Cardiac muscle cell (in vitro differentiated cells and primary cell): ENCODE measurements at regions not wholly inside any gene's neighbourhood (a gene's known extent, or its start where the extent isn't known, plus 50 kb on each side); places are given as distances from the start of the nearest gene placed in this dataset.

Source experiments
- DNase-seq, 2 donors: peaks; one replicate each; pipeline versions ENCODE4 v3.0.0 to v3.0.0-alpha.2; 2010 to 2017; ENCODE audit warnings: low read depth in 1 of 2, low spot score in 1 of 2
- H3K27ac ChIP-seq: fragments of 200-600 bp; sonication (generic); 2 replicates; pipeline ENCODE4 v1.5.1; 2016
- H3K27me3 ChIP-seq: fragments of 200-600 bp; sonication (generic); 2 replicates; pipeline ENCODE4 v1.6.0; 2016; ENCODE audit warnings: control low read depth
- H3K36me3 ChIP-seq: fragments of 200-600 bp; sonication (generic); 2 replicates; pipeline ENCODE4 v1.5.1; 2016; ENCODE audit warnings: control low read depth
- H3K4me1 ChIP-seq: fragments of 200-600 bp; sonication (generic); 2 replicates; pipeline ENCODE4 v1.8.1; 2017; ENCODE audit warnings: low read depth, mild to moderate bottlenecking, mixed run types
- H3K4me3 ChIP-seq: fragments of 200-600 bp; sonication (generic); 2 replicates; pipeline ENCODE4 v1.5.1; 2016; ENCODE audit warnings: mild to moderate bottlenecking
- H3K9me3 ChIP-seq: fragments of 200-600 bp; sonication (generic); 2 replicates; pipeline ENCODE4 v1.5.1; 2017; ENCODE audit warnings: low read depth, mild to moderate bottlenecking, control low read depth
- CTCF ChIP-seq: IDR thresholded peaks from 2 replicates; pipeline ENCODE4 v1.5.1; 2012; ENCODE audit warnings: low read depth, mild to moderate bottlenecking, low read length

GRCh38 chr13:83815598-83815997 is 66.7 kb downstream of the SLITRK1 start:
- H3K4me3 ChIP-seq = no peak overlapping the region
- no peaks in the 10 kb centered on the region for H3K27me3 ChIP-seq
- H3K36me3 ChIP-seq = no peaks in the 10 kb centered on the region
- H3K9me3 ChIP-seq = no peaks in the 10 kb centered on the region
- no peak for DNase-seq
- no peaks in the 10 kb centered on the region for H3K4me1 ChIP-seq
- H3K27ac ChIP-seq = no peak overlapping the region
- no peak for TF ChIP-seq CTCF

- H3K27me3 ChIP-seq = no peaks in the 10 kb centered on the region
- no peak overlapping the region for H3K4me3 ChIP-seq
- no peaks in the 10 kb centered on the region for H3K4me1 ChIP-seq
- no peak overlapping the region for H3K27ac ChIP-seq
- no peaks in the 10 kb centered on the region for H3K9me3 ChIP-seq
- DNase-seq = no peak
- H3K36me3 ChIP-seq = no peaks in the 10 kb centered on the region
- no peak for TF ChIP-seq CTCF
These were observed 72.1 kb downstream of the SLITRK1 start for GRCh38 chr13:83810136-83810535.

GRCh38 chr13:83804356-83804962 is 77.8 kb downstream of the SLITRK1 start:
- Histone ChIP-seq H3K27me3 (no peaks in the 10 kb centered on the region), H3K9me3 (no peaks in the 10 kb centered on the region), H3K4me3 (no peak overlapping the region), H3K4me1 (no peaks in the 10 kb centered on the region), H3K36me3 (no peaks in the 10 kb centered on the region), H3K27ac (no peak overlapping the region)
- TF ChIP-seq CTCF = no peak
- DNase-seq = no peak

GRCh38 chr13:83798731-83799130 is 83.5 kb downstream of the SLITRK1 start:
- Histone ChIP-seq H3K27me3 (no peaks in the 10 kb centered on the region), H3K4me1 (no peaks in the 10 kb centered on the region), H3K36me3 (no peaks in the 10 kb centered on the region), H3K9me3 (no peaks in the 10 kb centered on the region), H3K4me3 (no peak overlapping the region), H3K27ac (no peak overlapping the region)
- no peak for TF ChIP-seq CTCF
- peak in 1 of 2 donors; percentile 12 for DNase-seq

- H3K9me3 ChIP-seq = no peaks in the 10 kb centered on the region
- no peaks in the 10 kb centered on the region for H3K27me3 ChIP-seq
- TF ChIP-seq CTCF = no peak
- H3K27ac ChIP-seq = no peak overlapping the region
- no peak overlapping the region for H3K4me3 ChIP-seq
- DNase-seq = no peak
- no peaks in the 10 kb centered on the region for H3K4me1 ChIP-seq
- no peaks in the 10 kb centered on the region for H3K36me3 ChIP-seq
These were observed 85.9 kb downstream of the SLITRK1 start for GRCh38 chr13:83796364-83796763.

- Histone ChIP-seq H3K36me3 (no peaks in the 10 kb centered on the region), H3K27me3 (no peaks in the 10 kb centered on the region), H3K27ac (no peak overlapping the region), H3K4me3 (no peak overlapping the region), H3K9me3 (no peaks in the 10 kb centered on the region), H3K4me1 (no peaks in the 10 kb centered on the region)
- DNase-seq = no peak
- TF ChIP-seq CTCF = no peak
These were observed 87.7 kb downstream of the SLITRK1 start for GRCh38 chr13:83794583-83794982.
